ENCODE measurements at regions not wholly inside any gene's neighbourhood (a gene's known extent, or its start where the extent isn't known, plus 50 kb on each side); places are given as distances from the start of the nearest gene placed in this dataset.

DNA sequence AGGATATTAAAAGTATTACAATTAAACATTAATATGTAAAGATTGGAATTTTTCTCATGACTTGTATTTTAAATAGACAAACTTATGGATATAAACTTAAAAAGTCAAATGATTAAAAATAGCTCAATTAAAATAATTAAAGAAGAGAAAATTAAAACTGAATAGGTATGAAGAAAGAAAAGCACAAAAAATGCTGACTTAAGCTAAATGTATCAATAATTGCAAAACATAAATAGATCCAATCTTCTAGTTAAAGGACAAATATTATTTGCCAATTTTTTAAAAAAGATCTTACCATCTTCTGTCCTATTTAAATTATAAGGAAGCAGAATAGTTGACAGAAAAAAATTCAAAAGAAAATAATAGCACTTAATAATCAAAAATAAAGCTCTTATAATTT is 646.3 kb upstream of the ANKRD30A start:
- TF ChIP-seq, protein P1, sequence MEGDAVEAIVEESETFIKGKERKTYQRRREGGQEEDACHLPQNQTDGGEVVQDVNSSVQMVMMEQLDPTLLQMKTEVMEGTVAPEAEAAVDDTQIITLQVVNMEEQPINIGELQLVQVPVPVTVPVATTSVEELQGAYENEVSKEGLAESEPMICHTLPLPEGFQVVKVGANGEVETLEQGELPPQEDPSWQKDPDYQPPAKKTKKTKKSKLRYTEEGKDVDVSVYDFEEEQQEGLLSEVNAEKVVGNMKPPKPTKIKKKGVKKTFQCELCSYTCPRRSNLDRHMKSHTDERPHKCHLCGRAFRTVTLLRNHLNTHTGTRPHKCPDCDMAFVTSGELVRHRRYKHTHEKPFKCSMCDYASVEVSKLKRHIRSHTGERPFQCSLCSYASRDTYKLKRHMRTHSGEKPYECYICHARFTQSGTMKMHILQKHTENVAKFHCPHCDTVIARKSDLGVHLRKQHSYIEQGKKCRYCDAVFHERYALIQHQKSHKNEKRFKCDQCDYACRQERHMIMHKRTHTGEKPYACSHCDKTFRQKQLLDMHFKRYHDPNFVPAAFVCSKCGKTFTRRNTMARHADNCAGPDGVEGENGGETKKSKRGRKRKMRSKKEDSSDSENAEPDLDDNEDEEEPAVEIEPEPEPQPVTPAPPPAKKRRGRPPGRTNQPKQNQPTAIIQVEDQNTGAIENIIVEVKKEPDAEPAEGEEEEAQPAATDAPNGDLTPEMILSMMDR (IDR thresholded peaks at IDR 0.05): no peak
- no peak for TF ChIP-seq POLR2AphosphoS5 (IDR thresholded peaks at IDR 0.05)
- TF ChIP-seq POLR2A (IDR thresholded peaks at IDR 0.05): no peak
